ENCODE measurements at regions not wholly inside any gene's neighbourhood (a gene's known extent, or its start where the extent isn't known, plus 50 kb on each side); places are given as distances from the start of the nearest gene placed in this dataset.

DNA sequence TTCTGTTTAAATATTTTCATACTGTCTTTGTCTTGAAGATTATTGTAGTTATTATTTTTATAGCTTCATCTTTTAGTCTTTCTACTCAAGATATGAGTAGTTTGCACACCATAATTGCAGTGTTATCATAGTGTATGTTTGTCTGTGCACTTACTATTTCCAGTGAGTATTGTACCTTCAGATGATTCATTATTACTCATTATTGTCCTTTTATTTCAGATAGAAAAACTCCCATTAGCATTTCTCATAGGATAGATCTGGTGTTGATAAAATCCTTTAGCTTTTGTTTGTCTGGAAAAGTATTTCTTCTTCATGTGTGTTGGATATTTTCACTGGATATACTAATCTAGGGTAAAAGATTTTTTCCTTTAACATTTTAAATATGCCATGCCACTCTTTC, 646.2 kb upstream of the GRM3 start:
- TF ChIP-seq POLR2AphosphoS5 (IDR thresholded peaks at IDR 0.05) (no peak), POLR2A (IDR thresholded peaks at IDR 0.05; ENCODE audit: low read depth) (no peak)

Measured in esophagus muscularis mucosa (tissue), 2 donors.